Epithelial cell of proximal tubule (primary cell): ENCODE measurements at regions not wholly inside any gene's neighbourhood (a gene's known extent, or its start where the extent isn't known, plus 50 kb on each side); places are given as distances from the start of the nearest gene placed in this dataset.
A peak's percentile ranks its signal among the peaks of the same experiment; 100 is the strongest.

Experiments used
- DNase-seq: peaks from one replicate; pipeline ENCODE4 v3.0.0-alpha.2; 2011; ENCODE audit warnings: low read depth
- H3K4me3 ChIP-seq: 2 replicates; pipeline ENCODE4 v1.5.1; 2011; ENCODE audit warnings: low read depth, mild to moderate bottlenecking, low read length
- CTCF ChIP-seq: conservative IDR thresholded peaks from 2 replicates; pipeline ENCODE4 v1.5.1; 2012; ENCODE audit warnings: low read depth, mild to moderate bottlenecking, low read length

- DNase-seq = no peak
- TF ChIP-seq CTCF = no peak
- no peak overlapping the region for H3K4me3 ChIP-seq
These were observed 187.5 kb downstream of the PSMG1 start for GRCh38 chr21:38995731-38996130.

DNA sequence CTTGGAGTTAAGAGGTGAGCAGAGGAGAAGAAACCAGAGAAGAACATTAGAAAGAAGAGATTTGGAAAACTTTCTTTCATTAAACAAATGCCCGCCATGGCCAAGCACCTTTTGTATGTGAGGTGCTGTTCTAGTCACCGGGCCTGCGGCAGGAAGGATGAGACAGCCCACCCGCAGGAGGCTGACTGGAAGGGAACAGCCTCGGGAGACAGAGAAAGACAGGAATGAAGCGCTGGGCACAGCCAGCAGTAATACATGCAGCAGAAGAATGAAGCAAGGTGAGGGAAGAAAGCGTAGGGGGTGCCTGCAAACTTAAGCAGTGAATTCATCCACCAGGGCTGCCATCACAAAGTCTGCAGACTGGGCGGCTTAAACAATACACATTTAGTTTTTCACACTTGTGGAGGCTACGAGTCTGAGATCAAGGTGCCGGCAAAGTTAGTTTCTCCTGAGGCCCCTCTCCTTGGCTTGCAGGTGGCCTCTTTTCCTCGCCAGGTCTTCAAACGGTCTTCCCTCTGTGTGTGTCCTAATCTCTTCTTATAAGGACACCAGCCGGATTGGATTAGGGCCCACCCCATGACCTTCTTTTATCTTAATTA, 188.1 kb downstream of the PSMG1 start:
- no peak for DNase-seq
- no peak overlapping the region for H3K4me3 ChIP-seq
- no peak for TF ChIP-seq CTCF

GRCh38 chr21:38994042-38994441, 188.3 kb downstream of the ETS2 start:
- H3K4me3 ChIP-seq = no peak overlapping the region
- no peak for DNase-seq
- TF ChIP-seq CTCF = no peak

- DNase-seq = peak; percentile 57
- H3K4me3 ChIP-seq = no peak overlapping the region
- TF ChIP-seq CTCF = no peak
These were observed 187.8 kb downstream of the ETS2 start for GRCh38 chr21:38993561-38993960.

GRCh38 chr21:38992737-38993136, 187.0 kb downstream of the ETS2 start:
- no peak overlapping the region for H3K4me3 ChIP-seq
- no peak for TF ChIP-seq CTCF
- no peak for DNase-seq

DNA sequence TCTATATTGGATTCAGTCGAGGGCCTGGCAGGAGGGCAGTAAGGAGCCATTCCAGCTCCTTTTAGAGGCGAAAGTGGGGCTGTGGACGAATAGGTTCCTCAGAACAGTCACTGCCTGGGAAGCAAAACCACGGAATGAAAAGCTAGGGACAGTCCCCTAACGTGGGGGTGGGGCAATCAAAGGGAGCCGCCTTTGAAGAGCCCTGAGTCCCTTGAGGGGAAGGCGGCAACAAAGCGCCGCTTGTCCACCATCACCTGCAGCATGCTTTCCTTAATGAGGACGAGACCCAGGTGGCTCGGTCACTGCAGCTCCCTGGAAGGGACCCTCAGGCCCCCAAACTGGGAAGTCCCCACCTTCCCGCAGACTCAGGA, 184.7 kb downstream of the ETS2 start:
- no peak overlapping the region for H3K4me3 ChIP-seq
- TF ChIP-seq CTCF = no peak
- DNase-seq = no peak

GRCh38 chr21:38989745-38990423, 184.2 kb downstream of the ETS2 start:
- H3K4me3 ChIP-seq = no peak overlapping the region
- no peak for DNase-seq

More at GRCh38 chr21:38989745-38990423, 184.2 kb downstream of the ETS2 start:
- TF ChIP-seq CTCF = no peak
